ENCODE measurements at regions not wholly inside any gene's neighbourhood (a gene's known extent, or its start where the extent isn't known, plus 50 kb on each side); places are given as distances from the start of the nearest gene placed in this dataset.

- TF ChIP-seq CTCF (conservative IDR thresholded peaks at IDR 0.05), result no peak
- no peak overlapping the region for H3K27ac ChIP-seq
Measured at GRCh38 chr22:48887394-48888332, 940.0 kb downstream of the BRD1 start.

- no peak for TF ChIP-seq CTCF (conservative IDR thresholded peaks at IDR 0.05)
- no peak overlapping the region for H3K27ac ChIP-seq
Measured at GRCh38 chr22:48886604-48887393, 940.9 kb downstream of the BRD1 start.

GRCh38 chr22:48885919-48886305 lies 941.8 kb downstream of the BRD1 start:
- TF ChIP-seq CTCF (conservative IDR thresholded peaks at IDR 0.05), result no peak
- no peak overlapping the region for H3K27ac ChIP-seq

- TF ChIP-seq CTCF (conservative IDR thresholded peaks at IDR 0.05), result no peak
- H3K27ac ChIP-seq, result no peak overlapping the region
Measured at GRCh38 chr22:48885271-48885918, 942.3 kb downstream of the BRD1 start.

GRCh38 chr22:48884786-48885185 lies 942.9 kb downstream of the BRD1 start:
- no peak for TF ChIP-seq CTCF (conservative IDR thresholded peaks at IDR 0.05)
- no peak overlapping the region for H3K27ac ChIP-seq

- no peak for TF ChIP-seq CTCF (conservative IDR thresholded peaks at IDR 0.05)
- no peak overlapping the region for H3K27ac ChIP-seq
Measured at GRCh38 chr22:48884324-48884723, 943.3 kb downstream of the BRD1 start.

Data from VCaP (cell line).